HEK293 (cell line): ENCODE measurements at regions not wholly inside any gene's neighbourhood (a gene's known extent, or its start where the extent isn't known, plus 50 kb on each side); places are given as distances from the start of the nearest gene placed in this dataset.

ENCODE experiments used
- CTCF ChIA-PET: fragments of 350-600 bp; formaldehyde crosslinking; extraction: SDS; loops from one replicate; lab custom pipeline; 2021; ENCODE audit warnings: antibody characterized with exemption; lab: Yijun Ruan, JAX
- POLR2A ChIA-PET: fragments of 300-600 bp; formaldehyde crosslinking; extraction: SDS; loops from one replicate; lab custom pipeline; 2020; ENCODE audit warnings: antibody characterized with exemption, inconsistent platforms; lab: Yijun Ruan, JAX
- H3K27ac ChIP-seq: fragments of 200-500 bp; sonication (Bioruptor generic); 2 replicates; pipeline ENCODE4 v1.5.1; 2014; ENCODE audit warnings: low read depth, low read length, control low read depth, inconsistent platforms; ENCODE audit errors: extremely low read depth
- H3K36me3 ChIP-seq, 2 experiments: fragments of 200-500 bp in 1 of 2; sonication (Bioruptor generic) in 1 of 2; 1 replicate in 1 of 2; 2 replicates in 1 of 2; pipeline ENCODE4 v1.5.1; 2014 to 2017; ENCODE audit warnings: inconsistent platforms in 2 of 2, low read length in 2 of 2; ENCODE audit not compliant: control insufficient read depth in 2 of 2, insufficient read depth in 1 of 2
- H3K4me1 ChIP-seq: fragments of 200-500 bp; sonication (Bioruptor generic); 2 replicates; pipeline ENCODE4 v1.5.1; 2014; ENCODE audit warnings: mild to moderate bottlenecking, low read length, inconsistent platforms; ENCODE audit not compliant: control insufficient read depth, insufficient read depth
- H3K4me3 ChIP-seq: 2 replicates; pipeline ENCODE4 v1.5.1; 2011; ENCODE audit warnings: low read depth, mild to moderate bottlenecking, control low read depth, low read length, moderate library complexity
- H3K9me3 ChIP-seq: fragments of 200-500 bp; sonication (Bioruptor generic); 2 replicates; pipeline ENCODE4 v1.5.1; 2014; ENCODE audit warnings: low read depth, low read length, inconsistent platforms; ENCODE audit not compliant: control insufficient read depth, insufficient read depth
- BCL11A ChIP-seq: fragments of 450-650 bp; formaldehyde crosslinking; IDR thresholded peaks from 2 replicates; pipeline ENCODE4 v1.5.1; 2016; ENCODE audit warnings: low read depth, missing biosample characterization, missing genetic modification characterization
- FEZF1 ChIP-seq: fragments of 450-650 bp; formaldehyde crosslinking; IDR thresholded peaks from 2 replicates; pipeline ENCODE4 v1.5.1; 2016; ENCODE audit warnings: missing biosample characterization, missing genetic modification characterization
- IKZF3 ChIP-seq: fragments of 450-650 bp; IDR thresholded peaks from 2 replicates; pipeline ENCODE4 v1.5.0; 2018; ENCODE audit warnings: missing biosample characterization, mild to moderate bottlenecking, missing genetic modification characterization, moderate library complexity
- KLF10 ChIP-seq: fragments of 450-650 bp; IDR thresholded peaks from 2 replicates; pipeline ENCODE4 v1.5.1; 2018; ENCODE audit warnings: missing biosample characterization, mild to moderate bottlenecking, missing genetic modification characterization
- KLF8 ChIP-seq: fragments of 450-650 bp; formaldehyde crosslinking; IDR thresholded peaks from 2 replicates; pipeline ENCODE4 v1.5.1; 2016; ENCODE audit warnings: missing biosample characterization, missing genetic modification characterization
- OVOL3 ChIP-seq: fragments of 450-650 bp; formaldehyde crosslinking; IDR thresholded peaks from 2 replicates; pipeline ENCODE4 v1.5.1; 2016; ENCODE audit warnings: missing biosample characterization, missing genetic modification characterization
- PATZ1 ChIP-seq: fragments of 450-650 bp; formaldehyde crosslinking; IDR thresholded peaks from 2 replicates; pipeline ENCODE4 v1.5.1; 2016; ENCODE audit warnings: missing biosample characterization, missing genetic modification characterization
- PRDM10 ChIP-seq: fragments of 450-650 bp; formaldehyde crosslinking; IDR thresholded peaks from 2 replicates; pipeline ENCODE4 v1.5.1; 2016; ENCODE audit warnings: missing biosample characterization, missing genetic modification characterization
- REPIN1 ChIP-seq: fragments of 450-650 bp; formaldehyde crosslinking; IDR thresholded peaks from 2 replicates; pipeline ENCODE4 v1.5.1; 2017; ENCODE audit warnings: missing biosample characterization, missing genetic modification characterization, low read depth
- TCF7L2 ChIP-seq: IDR thresholded peaks from 2 replicates; pipeline ENCODE4 v1.6.1; 2011; ENCODE audit warnings: low read depth, mild to moderate bottlenecking, inconsistent platforms, low read length, moderate library complexity, borderline replicate concordance
- YY1 ChIP-seq: fragments of 450-650 bp; formaldehyde crosslinking; IDR thresholded peaks from 2 replicates; pipeline ENCODE4 v1.5.1; 2018; ENCODE audit warnings: missing biosample characterization, missing genetic modification characterization
- ZBTB1 ChIP-seq: fragments of 450-650 bp; formaldehyde crosslinking; IDR thresholded peaks from 2 replicates; pipeline ENCODE4 v1.5.1; 2016; ENCODE audit warnings: missing biosample characterization, missing genetic modification characterization
- ZBTB10 ChIP-seq: fragments of 450-650 bp; formaldehyde crosslinking; IDR thresholded peaks from 2 replicates; pipeline ENCODE4 v1.5.1; 2016; ENCODE audit warnings: missing biosample characterization, missing genetic modification characterization
- ZNF174 ChIP-seq: fragments of 450-650 bp; formaldehyde crosslinking; IDR thresholded peaks from 2 replicates; pipeline ENCODE4 v1.5.0; 2017; ENCODE audit warnings: missing biosample characterization, mild to moderate bottlenecking, missing genetic modification characterization
- ZNF223 ChIP-seq: fragments of 450-650 bp; formaldehyde crosslinking; IDR thresholded peaks from 2 replicates; pipeline ENCODE4 v1.5.1; 2016; ENCODE audit warnings: missing biosample characterization, missing genetic modification characterization
- ZNF335 ChIP-seq: fragments of 450-650 bp; formaldehyde crosslinking; conservative IDR thresholded peaks from 2 replicates; pipeline ENCODE4 v1.5.1; 2016; ENCODE audit warnings: missing biosample characterization, missing genetic modification characterization
- ZNF37A ChIP-seq: fragments of 450-650 bp; IDR thresholded peaks from 2 replicates; pipeline ENCODE4 v1.5.1; 2018; ENCODE audit warnings: missing biosample characterization, missing genetic modification characterization
- ZNF404 ChIP-seq: fragments of 450-650 bp; formaldehyde crosslinking; IDR thresholded peaks from 2 replicates; pipeline ENCODE4 v1.5.1; 2017; ENCODE audit warnings: missing biosample characterization, missing genetic modification characterization
- ZNF48 ChIP-seq: fragments of 450-650 bp; formaldehyde crosslinking; IDR thresholded peaks from 2 replicates; pipeline ENCODE4 v1.5.1; 2016; ENCODE audit warnings: missing biosample characterization, missing genetic modification characterization
- ZNF518A ChIP-seq: fragments of 450-650 bp; formaldehyde crosslinking; conservative IDR thresholded peaks from 2 replicates; pipeline ENCODE4 v1.5.1; 2016; ENCODE audit warnings: low read depth, missing biosample characterization, missing genetic modification characterization
- ZNF548 ChIP-seq: fragments of 450-650 bp; formaldehyde crosslinking; IDR thresholded peaks from 2 replicates; pipeline ENCODE4 v1.5.1; 2016; ENCODE audit warnings: missing biosample characterization, missing genetic modification characterization
- ZNF549 ChIP-seq: fragments of 450-650 bp; IDR thresholded peaks from 2 replicates; pipeline ENCODE4 v1.5.1; 2018; ENCODE audit warnings: missing biosample characterization, missing genetic modification characterization, mild to moderate bottlenecking, inconsistent platforms, moderate library complexity
- ZNF626 ChIP-seq: fragments of 450-650 bp; sonication (Bioruptor Pico); formaldehyde crosslinking; IDR thresholded peaks from 2 replicates; pipeline ENCODE4 v1.5.1; 2018; ENCODE audit warnings: missing biosample characterization, missing genetic modification characterization, inconsistent platforms
- ZNF830 ChIP-seq: fragments of 450-650 bp; IDR thresholded peaks from 2 replicates; pipeline ENCODE4 v1.5.0; 2018; ENCODE audit warnings: missing biosample characterization, missing genetic modification characterization, low read depth, mild to moderate bottlenecking, moderate library complexity
- ZSCAN16 ChIP-seq: fragments of 450-650 bp; formaldehyde crosslinking; IDR thresholded peaks from 2 replicates; pipeline ENCODE4 v1.5.1; 2016; ENCODE audit warnings: missing biosample characterization, missing genetic modification characterization

- no peaks in the 10 kb centered on the region for H3K4me1 ChIP-seq
- ChIA-PET CTCF (interaction anchor here (0.5 to 0.9 kb wide), 2 partner anchors 38 to 59 kb away, joined by 3 read pairs; no protein-coding TSS in a partner anchor), POLR2A (no interaction called here)
- no peak overlapping the region for H3K4me3 ChIP-seq
- TF ChIP-seq ZNF830 (tag by site-specific recombination) (no peak), ZNF404 (tag by site-specific recombination) (no peak), ZNF518A (tag by site-specific recombination) (no peak), ZNF549 (tag by site-specific recombination) (no peak), ZNF548 (tag by site-specific recombination) (no peak), ZNF48 (tag by site-specific recombination) (no peak), ZBTB1 (tag by site-specific recombination) (no peak), ZNF37A (no peak), ZNF223 (no peak), KLF10 (tag by site-specific recombination) (no peak), ZNF174 (tag by site-specific recombination) (no peak), REPIN1 (tag by site-specific recombination) (no peak), ZSCAN16 (tag by site-specific recombination) (no peak), ZNF335 (tag by site-specific recombination) (no peak), TCF7L2 (no peak), YY1 (tag by site-specific recombination) (no peak), PRDM10 (tag by site-specific recombination) (no peak), KLF8 (tag by site-specific recombination) (no peak), FEZF1 (no peak)
- H3K9me3 ChIP-seq = no peaks in the 10 kb centered on the region
- H3K27ac ChIP-seq = no peak overlapping the region
- H3K36me3 ChIP-seq = no peaks in the 10 kb centered on the region
These were observed 460.7 kb upstream of the CNTN3 start for GRCh38 chr3:75075158-75075557.

GRCh38 chr3:75076481-75076880, 462.0 kb upstream of the CNTN3 start:
- POLR2A ChIA-PET = no interaction called here
- Histone ChIP-seq H3K4me3 (no peak overlapping the region), H3K9me3 (no peaks in the 10 kb centered on the region), H3K36me3 (no peaks in the 10 kb centered on the region), H3K27ac (no peak overlapping the region), H3K4me1 (no peaks in the 10 kb centered on the region)
- CTCF ChIA-PET = interaction anchor here (0.7 kb wide), 1 partner anchor 354 kb away, joined by 4 read pairs; no protein-coding TSS in a partner anchor
- no peak for TF ChIP-seq BCL11A (tag by site-specific recombination)
- no peak for TF ChIP-seq PATZ1 (tag by site-specific recombination)
- no peak for TF ChIP-seq OVOL3 (tag by site-specific recombination)
- TF ChIP-seq IKZF3 (tag by site-specific recombination) = no peak
- no peak for TF ChIP-seq ZBTB1 (tag by site-specific recombination)
- TF ChIP-seq ZNF626 = no peak
- no peak for TF ChIP-seq ZBTB10 (tag by site-specific recombination)
